ENCODE measurements at regions not wholly inside any gene's neighbourhood (a gene's known extent, or its start where the extent isn't known, plus 50 kb on each side); places are given as distances from the start of the nearest gene placed in this dataset.

GRCh38 chr9:80932947-80933780, 756.2 kb downstream of the TLE1 start (continued):
- no peak for TF ChIP-seq ZFP91 (CRISPR knock-in tag; IDR thresholded peaks at IDR 0.05)
- no peak for TF ChIP-seq PCBP1 (IDR thresholded peaks at IDR 0.05; ENCODE audit: low read depth, low read length, poor library complexity, severe bottlenecking)
- TF ChIP-seq, protein P1, sequence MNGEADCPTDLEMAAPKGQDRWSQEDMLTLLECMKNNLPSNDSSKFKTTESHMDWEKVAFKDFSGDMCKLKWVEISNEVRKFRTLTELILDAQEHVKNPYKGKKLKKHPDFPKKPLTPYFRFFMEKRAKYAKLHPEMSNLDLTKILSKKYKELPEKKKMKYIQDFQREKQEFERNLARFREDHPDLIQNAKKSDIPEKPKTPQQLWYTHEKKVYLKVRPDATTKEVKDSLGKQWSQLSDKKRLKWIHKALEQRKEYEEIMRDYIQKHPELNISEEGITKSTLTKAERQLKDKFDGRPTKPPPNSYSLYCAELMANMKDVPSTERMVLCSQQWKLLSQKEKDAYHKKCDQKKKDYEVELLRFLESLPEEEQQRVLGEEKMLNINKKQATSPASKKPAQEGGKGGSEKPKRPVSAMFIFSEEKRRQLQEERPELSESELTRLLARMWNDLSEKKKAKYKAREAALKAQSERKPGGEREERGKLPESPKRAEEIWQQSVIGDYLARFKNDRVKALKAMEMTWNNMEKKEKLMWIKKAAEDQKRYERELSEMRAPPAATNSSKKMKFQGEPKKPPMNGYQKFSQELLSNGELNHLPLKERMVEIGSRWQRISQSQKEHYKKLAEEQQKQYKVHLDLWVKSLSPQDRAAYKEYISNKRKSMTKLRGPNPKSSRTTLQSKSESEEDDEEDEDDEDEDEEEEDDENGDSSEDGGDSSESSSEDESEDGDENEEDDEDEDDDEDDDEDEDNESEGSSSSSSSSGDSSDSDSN (IDR thresholded peaks at IDR 0.05; ENCODE audit: borderline replicate concordance in 1 of 2, low read depth in 2 of 2, low read length in 2 of 2): no peak
- TF ChIP-seq, protein P2, sequence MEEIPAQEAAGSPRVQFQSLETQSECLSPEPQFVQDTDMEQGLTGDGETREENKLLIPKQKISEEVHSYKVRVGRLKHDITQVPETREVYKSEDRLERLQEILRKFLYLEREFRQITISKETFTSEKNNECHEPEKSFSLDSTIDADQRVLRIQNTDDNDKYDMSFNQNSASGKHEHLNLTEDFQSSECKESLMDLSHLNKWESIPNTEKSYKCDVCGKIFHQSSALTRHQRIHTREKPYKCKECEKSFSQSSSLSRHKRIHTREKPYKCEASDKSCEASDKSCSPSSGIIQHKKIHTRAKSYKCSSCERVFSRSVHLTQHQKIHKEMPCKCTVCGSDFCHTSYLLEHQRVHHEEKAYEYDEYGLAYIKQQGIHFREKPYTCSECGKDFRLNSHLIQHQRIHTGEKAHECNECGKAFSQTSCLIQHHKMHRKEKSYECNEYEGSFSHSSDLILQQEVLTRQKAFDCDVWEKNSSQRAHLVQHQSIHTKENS (CRISPR knock-in tag; IDR thresholded peaks at IDR 0.05): no peak
- no peak for TF ChIP-seq CBX3 (IDR thresholded peaks at IDR 0.05; ENCODE audit: borderline replicate concordance in 1 of 2, low read length in 2 of 2)
- TF ChIP-seq RAD51 (IDR thresholded peaks at IDR 0.05; ENCODE audit: borderline replicate concordance, low read depth): no peak
- TF ChIP-seq THRAP3 (IDR thresholded peaks at IDR 0.05; ENCODE audit: borderline replicate concordance): no peak
- TF ChIP-seq HSF4 (CRISPR knock-in tag; IDR thresholded peaks at IDR 0.05; ENCODE audit: borderline replicate concordance): no peak
- TF ChIP-seq SPI1 (IDR thresholded peaks at IDR 0.05; ENCODE audit: borderline replicate concordance, low read depth, low read length): no peak
- TF ChIP-seq, protein P3, sequence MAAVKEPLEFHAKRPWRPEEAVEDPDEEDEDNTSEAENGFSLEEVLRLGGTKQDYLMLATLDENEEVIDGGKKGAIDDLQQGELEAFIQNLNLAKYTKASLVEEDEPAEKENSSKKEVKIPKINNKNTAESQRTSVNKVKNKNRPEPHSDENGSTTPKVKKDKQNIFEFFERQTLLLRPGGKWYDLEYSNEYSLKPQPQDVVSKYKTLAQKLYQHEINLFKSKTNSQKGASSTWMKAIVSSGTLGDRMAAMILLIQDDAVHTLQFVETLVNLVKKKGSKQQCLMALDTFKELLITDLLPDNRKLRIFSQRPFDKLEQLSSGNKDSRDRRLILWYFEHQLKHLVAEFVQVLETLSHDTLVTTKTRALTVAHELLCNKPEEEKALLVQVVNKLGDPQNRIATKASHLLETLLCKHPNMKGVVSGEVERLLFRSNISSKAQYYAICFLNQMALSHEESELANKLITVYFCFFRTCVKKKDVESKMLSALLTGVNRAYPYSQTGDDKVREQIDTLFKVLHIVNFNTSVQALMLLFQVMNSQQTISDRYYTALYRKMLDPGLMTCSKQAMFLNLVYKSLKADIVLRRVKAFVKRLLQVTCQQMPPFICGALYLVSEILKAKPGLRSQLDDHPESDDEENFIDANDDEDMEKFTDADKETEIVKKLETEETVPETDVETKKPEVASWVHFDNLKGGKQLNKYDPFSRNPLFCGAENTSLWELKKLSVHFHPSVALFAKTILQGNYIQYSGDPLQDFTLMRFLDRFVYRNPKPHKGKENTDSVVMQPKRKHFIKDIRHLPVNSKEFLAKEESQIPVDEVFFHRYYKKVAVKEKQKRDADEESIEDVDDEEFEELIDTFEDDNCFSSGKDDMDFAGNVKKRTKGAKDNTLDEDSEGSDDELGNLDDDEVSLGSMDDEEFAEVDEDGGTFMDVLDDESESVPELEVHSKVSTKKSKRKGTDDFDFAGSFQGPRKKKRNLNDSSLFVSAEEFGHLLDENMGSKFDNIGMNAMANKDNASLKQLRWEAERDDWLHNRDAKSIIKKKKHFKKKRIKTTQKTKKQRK (IDR thresholded peaks at IDR 0.05; ENCODE audit: borderline replicate concordance, low read depth, low read length): no peak
